HG02852 (cell line): ENCODE measurements at regions not wholly inside any gene's neighbourhood (a gene's known extent, or its start where the extent isn't known, plus 50 kb on each side); places are given as distances from the start of the nearest gene placed in this dataset.
"Not testable (repeated sequence)": the region's sequence is repeated elsewhere in the genome, so short reads cannot be mapped to it uniquely, and the experiment has no call there.

ENCODE experiments used
- ATAC-seq: cut with Tn5 transposase; IDR thresholded peaks from one replicate; pipeline ENCODE4 v1.9.1; 2021; ENCODE audit warnings: mild to moderate bottlenecking, moderate library complexity; ENCODE audit not compliant: unreplicated experiment

DNA sequence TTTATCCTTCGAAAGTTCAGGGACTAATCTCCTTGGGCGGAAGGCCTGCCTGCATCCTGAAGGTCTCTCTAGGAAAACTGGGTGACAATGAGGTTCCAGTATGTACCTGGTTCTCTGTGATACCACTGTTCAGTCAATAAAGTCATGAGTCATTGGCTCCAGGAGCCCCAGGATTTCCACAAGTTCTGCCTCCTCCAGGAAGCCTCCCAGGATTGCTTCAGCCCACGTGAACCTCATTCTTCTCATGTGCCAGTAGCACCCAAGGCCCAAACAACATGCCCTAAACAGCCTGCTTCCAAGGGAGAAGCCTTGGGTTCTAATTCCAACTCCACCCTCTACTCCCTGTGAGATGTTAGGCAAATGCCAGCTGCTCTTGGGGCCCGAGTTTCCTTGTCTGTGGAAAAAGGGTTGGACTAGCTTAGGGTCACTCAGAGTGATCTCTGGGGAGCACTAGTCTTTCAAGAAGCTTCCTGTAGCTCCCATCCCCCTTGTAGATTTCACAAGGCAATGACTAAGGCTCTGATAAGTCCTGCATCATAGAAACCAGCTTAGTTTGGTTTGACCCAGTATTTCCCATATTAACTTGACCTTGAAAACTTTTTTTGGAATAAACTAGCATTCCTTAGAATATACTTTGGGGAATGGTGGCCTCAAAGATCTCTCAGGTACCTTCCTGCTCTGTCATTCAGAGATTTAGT, 118.3 kb upstream of the ATP2B2 start:
- ATAC-seq: no peak

GRCh38 chr3:10625323-10625722, 119.9 kb upstream of the ATP2B2 start:
- ATAC-seq: no peak

GRCh38 chr3:10627884-10628572, 122.6 kb upstream of the ATP2B2 start:
- ATAC-seq: no peak

GRCh38 chr3:10628891-10629670, 123.7 kb upstream of the ATP2B2 start:
- ATAC-seq: no peak

- no peak for ATAC-seq
Observed at GRCh38 chr3:10629671-10630040, 124.3 kb upstream of the ATP2B2 start.

- no peak for ATAC-seq
Observed at GRCh38 chr3:10631224-10631623, 125.8 kb upstream of the ATP2B2 start.

- ATAC-seq: no peak
Observed at GRCh38 chr3:10632125-10632524, 126.7 kb upstream of the ATP2B2 start.

- ATAC-seq: no peak
Observed at GRCh38 chr3:10632741-10633140, 127.4 kb upstream of the ATP2B2 start.

- ATAC-seq: no peak
Observed at GRCh38 chr3:10635446-10636076, 130.2 kb upstream of the ATP2B2 start.

- ATAC-seq: no peak
Observed at GRCh38 chr3:10637342-10637741, 132.0 kb upstream of the ATP2B2 start.

GRCh38 chr3:10638466-10638865, 133.1 kb upstream of the ATP2B2 start:
- ATAC-seq: no peak

DNA sequence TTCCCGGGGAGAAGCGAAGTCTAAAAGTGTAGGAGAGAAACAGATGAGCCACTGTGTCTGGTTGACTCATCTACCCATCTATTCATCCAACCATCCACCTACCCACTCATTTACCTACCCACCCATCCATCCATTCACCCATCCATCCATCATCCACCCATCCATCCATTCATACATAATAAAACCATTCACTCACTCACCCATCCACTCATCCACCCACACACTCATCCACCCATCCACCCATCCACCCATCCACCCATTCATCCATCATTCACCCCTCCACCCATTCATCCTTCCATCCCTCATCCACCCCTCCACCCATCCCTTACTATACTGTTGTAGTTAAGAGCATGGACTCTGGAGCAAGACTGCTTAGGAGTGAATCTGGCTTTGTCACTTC, 136.4 kb upstream of the ATP2B2 start:
- ATAC-seq: no peak

DNA sequence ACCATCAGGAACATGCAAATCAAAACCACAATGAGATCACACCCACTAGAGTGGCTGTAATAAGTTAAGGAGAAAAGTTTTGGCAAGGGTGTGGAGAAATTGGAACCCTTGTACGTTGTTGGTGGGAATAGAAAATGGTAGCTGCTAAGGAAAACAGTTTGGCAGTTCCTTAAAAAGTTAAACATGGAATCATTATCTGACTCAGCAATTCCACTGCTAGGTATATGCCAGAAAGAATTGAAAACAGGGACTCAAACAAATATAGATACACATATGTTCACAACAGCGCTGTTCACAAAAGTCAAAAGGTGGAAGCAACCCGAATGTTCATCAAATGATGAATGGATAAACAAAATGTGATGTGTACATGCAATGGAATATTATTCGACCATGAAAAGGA, 138.8 kb upstream of the ATP2B2 start:
- ATAC-seq: no peak

- ATAC-seq: no peak
Observed at GRCh38 chr3:10645800-10646199, 140.4 kb upstream of the ATP2B2 start.

DNA sequence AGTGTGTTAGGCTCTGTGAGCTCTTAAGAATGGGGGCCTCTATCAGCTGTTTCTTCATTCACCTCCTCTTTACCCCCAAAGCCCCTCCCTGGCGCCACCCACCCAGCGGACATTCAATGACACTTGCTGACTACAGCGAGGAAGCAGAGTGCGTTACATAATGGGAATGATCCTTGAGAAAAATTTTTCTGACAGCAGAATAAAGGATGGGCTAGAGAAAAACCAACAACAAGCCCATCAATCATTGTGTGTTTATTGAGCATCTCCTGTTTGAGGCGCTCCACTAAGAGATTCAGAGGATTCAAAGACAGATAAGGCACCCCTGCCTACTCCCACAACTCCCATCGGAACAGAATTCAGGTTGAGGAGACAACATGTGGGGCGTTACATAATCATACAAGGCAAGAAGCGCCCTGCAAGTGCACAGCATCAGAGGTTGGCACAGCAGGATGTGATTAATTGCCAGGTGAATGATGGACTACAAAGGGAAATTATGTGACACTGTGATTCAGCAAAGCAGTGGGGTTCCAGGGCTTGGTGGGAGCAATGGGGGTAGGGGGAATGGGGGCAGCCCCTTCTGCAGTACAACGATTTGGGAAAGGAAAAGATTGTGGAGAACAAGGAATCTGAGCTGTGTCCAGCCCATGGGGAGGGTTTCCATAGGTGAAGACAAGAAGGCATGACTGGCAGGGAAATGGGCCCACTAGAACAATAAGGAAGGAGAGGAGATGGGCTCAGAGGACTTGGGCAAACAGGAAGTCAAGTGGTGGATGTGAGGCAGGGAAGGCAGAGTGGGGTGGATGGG, 141.3 kb upstream of the ATP2B2 start:
- ATAC-seq: no peak

GRCh38 chr3:10647376-10647775, 142.0 kb upstream of the ATP2B2 start:
- ATAC-seq: no peak

DNA sequence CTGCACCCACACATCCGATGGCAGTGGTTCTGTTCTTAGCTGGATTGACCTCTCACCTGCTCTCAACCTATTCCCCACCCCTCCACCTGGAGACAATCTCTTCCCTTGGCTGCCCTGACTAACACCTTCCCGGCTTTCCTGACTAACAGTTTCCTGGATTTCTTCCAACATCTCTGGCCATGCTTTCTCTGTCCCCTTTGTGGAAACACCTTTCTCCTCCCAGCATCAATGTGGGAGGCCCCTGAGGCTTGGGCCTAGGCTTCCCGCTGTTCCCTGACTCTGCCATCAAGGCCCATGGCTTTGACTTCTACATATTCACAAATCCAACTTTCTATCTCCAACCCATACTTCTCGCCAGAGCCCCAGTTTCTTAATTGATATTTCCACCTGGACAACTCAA, 142.8 kb upstream of the ATP2B2 start:
- no peak for ATAC-seq

DNA sequence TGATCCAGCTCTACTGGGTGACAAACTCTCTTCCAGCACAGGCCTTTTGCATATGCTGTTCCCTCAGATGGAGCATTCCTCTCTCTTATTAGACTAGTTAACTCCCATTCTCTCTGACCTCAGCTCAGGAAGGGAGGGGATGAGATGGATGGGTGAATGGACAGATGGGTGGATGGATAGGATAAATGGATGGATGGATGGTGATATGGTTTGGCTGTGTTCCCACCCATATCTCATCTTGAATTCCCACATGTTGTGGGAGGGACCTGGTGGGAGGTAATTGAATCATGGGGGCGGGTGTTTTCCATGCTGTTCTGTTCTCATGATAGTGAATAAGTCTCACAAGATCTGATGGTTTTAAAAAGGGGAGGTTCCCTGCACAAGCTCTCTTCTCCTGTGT, 144.1 kb upstream of the ATP2B2 start:
- ATAC-seq: not testable (repeated sequence)

DNA sequence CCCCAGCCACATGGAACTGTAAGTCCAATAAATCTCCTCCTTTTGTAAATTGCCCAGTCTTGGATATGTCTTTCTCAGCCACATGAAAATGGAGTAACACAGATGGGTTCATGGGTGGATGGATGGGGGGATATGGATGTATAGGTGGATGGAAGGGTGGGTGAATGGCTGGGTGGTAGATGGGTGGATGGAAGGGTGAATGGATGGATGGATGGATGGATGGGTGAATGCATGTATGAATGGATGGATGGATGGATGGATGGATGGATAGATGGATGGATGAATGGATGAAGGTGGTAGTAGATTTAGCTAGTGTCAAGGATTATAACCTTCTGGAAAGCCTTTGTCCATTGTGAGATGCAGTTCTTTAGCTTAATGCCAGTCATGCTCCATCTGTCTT, 146.1 kb upstream of the ATP2B2 start:
- no peak for ATAC-seq

- no peak for ATAC-seq
Observed at GRCh38 chr3:10653241-10653640, 147.9 kb upstream of the ATP2B2 start.
